H1 (cell line): ENCODE measurements at regions not wholly inside any gene's neighbourhood (a gene's known extent, or its start where the extent isn't known, plus 50 kb on each side); places are given as distances from the start of the nearest gene placed in this dataset.

ENCODE experiments used
- CTCF ChIA-PET: fragments of 300-600 bp; sonication (Branson Sonifier 250); formaldehyde crosslinking; loops from one replicate; lab custom pipeline; 2021; ENCODE audit not compliant: partially characterized antibody; lab: Charles Lee
- POLR2A ChIA-PET: fragments of 300-600 bp; sonication (Branson Sonifier 250); formaldehyde crosslinking; loops from one replicate; lab custom pipeline; 2021; ENCODE audit warnings: inconsistent platforms; ENCODE audit not compliant: partially characterized antibody; lab: Charles Lee
- DNase-seq, 2 experiments: peaks; one replicate each; pipeline versions ENCODE4 v3.0.0 to v3.0.0-alpha.2; 2010 to 2022; ENCODE audit warnings: low spot score in 2 of 2, low read depth in 1 of 2, mixed read lengths in 1 of 2
- FAIRE-seq: peaks from 2 replicates; lab custom pipeline; 2011; peaks lifted over from hg19 to GRCh38; lab: Jason Lieb, UNC
- H2AFZ ChIP-seq: 2 replicates; pipeline ENCODE4 v1.8.1; 2012; ENCODE audit warnings: low read length, inconsistent platforms
- H2AK5ac ChIP-seq: 2 replicates; pipeline ENCODE4 v1.6.1; 2013; ENCODE audit warnings: low read depth, low read length
- H2BK120ac ChIP-seq: replicated peaks from 2 replicates; pipeline ENCODE3; 2013; ENCODE audit warnings: low read depth, low read length, inconsistent platforms
- H2BK12ac ChIP-seq: 2 replicates; pipeline ENCODE4 v1.6.1; 2013; ENCODE audit warnings: low read depth, low read length
- H2BK15ac ChIP-seq: 2 replicates; pipeline ENCODE4 v1.6.1; 2013; ENCODE audit warnings: low read length
- H2BK20ac ChIP-seq: 2 replicates; pipeline ENCODE4 v1.6.1; 2013; ENCODE audit warnings: low read length
- H2BK5ac ChIP-seq: 2 replicates; pipeline ENCODE4 v1.6.1; 2013; ENCODE audit warnings: low read depth, low read length
- H3K14ac ChIP-seq: 2 replicates; pipeline ENCODE4 v1.6.1; 2013; ENCODE audit warnings: inconsistent platforms; ENCODE audit not compliant: insufficient read length
- H3K18ac ChIP-seq: 2 replicates; pipeline ENCODE4 v1.6.1; 2013; ENCODE audit warnings: low read length; ENCODE audit errors: extremely low read depth
- H3K23ac ChIP-seq: 2 replicates; pipeline ENCODE4 v1.6.1; 2013; ENCODE audit warnings: inconsistent platforms; ENCODE audit not compliant: insufficient read length
- H3K23me2 ChIP-seq: 2 replicates; pipeline ENCODE4 v1.6.1; 2013; ENCODE audit warnings: low read depth, low read length
- H3K27ac ChIP-seq: 2 replicates; pipeline ENCODE4 v1.6.1; 2011; ENCODE audit warnings: low read depth, low read length, inconsistent platforms
- H3K27me3 ChIP-seq, 4 experiments: replicated peaks in 1 of 4; 1 replicate in 1 of 4; 2 replicates in 3 of 4; pipeline versions ENCODE4 v1.6.1 to v1.8.1; 2011 to 2013; ENCODE audit warnings: low read length in 3 of 4, mild to moderate bottlenecking in 3 of 4, inconsistent platforms in 2 of 4, mixed read lengths in 2 of 4, moderate library complexity in 1 of 4; ENCODE audit not compliant: control insufficient read depth in 3 of 4, insufficient read depth in 3 of 4; ENCODE audit errors: extremely low read depth in 1 of 4
- H3K36me3 ChIP-seq, 4 experiments: 2 replicates each; pipeline versions ENCODE4 v1.6.1 to v1.8.1; 2011 to 2013; ENCODE audit warnings: mild to moderate bottlenecking in 4 of 4, low read length in 3 of 4, moderate library complexity in 2 of 4, control low read depth in 1 of 4, inconsistent platforms in 1 of 4; ENCODE audit not compliant: insufficient read depth in 4 of 4, control insufficient read depth in 2 of 4
- H3K4ac ChIP-seq: replicated peaks from 2 replicates; pipeline ENCODE3; 2013; ENCODE audit warnings: low read length, low read depth, mixed read lengths, inconsistent platforms; ENCODE audit not compliant: insufficient read length
- H3K4me1 ChIP-seq, 4 experiments: replicated peaks in 1 of 4; 1 replicate in 1 of 4; 2 replicates in 3 of 4; pipeline versions ENCODE4 v1.6.1 to v1.8.1; 2011 to 2013; ENCODE audit warnings: low read length in 3 of 4, inconsistent platforms in 2 of 4, mixed read lengths in 1 of 4; ENCODE audit not compliant: insufficient read depth in 4 of 4, control insufficient read depth in 3 of 4
- H3K4me2 ChIP-seq, 2 experiments: 2 replicates each; pipeline versions ENCODE4 v1.6.1 to v1.8.1; 2011 to 2013; ENCODE audit warnings: low read depth in 2 of 2, low read length in 2 of 2, control low read depth in 1 of 2, inconsistent platforms in 1 of 2, mild to moderate bottlenecking in 1 of 2; ENCODE audit not compliant: insufficient read depth in 1 of 2
- H3K4me3 ChIP-seq, 4 experiments: fragments of 200-600, 300-600 bp in 1 of 4; sonication (generic), shearing (Covaris generic), sonication (Bioruptor Twin) in 1 of 4; 2 replicates each; pipeline versions ENCODE4 v1.5.1 to v1.8.1; 2011 to 2016; ENCODE audit warnings: low read length in 4 of 4, low read depth in 3 of 4, control low read depth in 2 of 4, inconsistent platforms in 2 of 4, mild to moderate bottlenecking in 2 of 4, mixed read lengths in 1 of 4, moderate library complexity in 1 of 4; ENCODE audit not compliant: insufficient read depth in 2 of 4; ENCODE audit errors: extremely low read depth in 1 of 4
- H3K56ac ChIP-seq: replicated peaks from 2 replicates; pipeline ENCODE3; 2013; ENCODE audit warnings: low read depth, mild to moderate bottlenecking, mixed read lengths, low read length, inconsistent platforms; ENCODE audit not compliant: insufficient read length
- H3K79me1 ChIP-seq: 2 replicates; pipeline ENCODE4 v1.6.1; 2013; ENCODE audit warnings: low read depth, low read length, control low read depth
- H3K79me2 ChIP-seq, 2 experiments: 2 replicates each; pipeline versions ENCODE4 v1.6.1 to v1.8.1; 2012 to 2013; ENCODE audit warnings: low read length in 2 of 2, mild to moderate bottlenecking in 2 of 2, inconsistent platforms in 1 of 2; ENCODE audit not compliant: insufficient read depth in 2 of 2, control insufficient read depth in 1 of 2
- H3K9ac ChIP-seq, 4 experiments: replicated peaks in 1 of 4; 1 replicate in 1 of 4; 2 replicates in 3 of 4; pipeline versions ENCODE4 v1.6.1 to v1.8.1; 2011 to 2013; ENCODE audit warnings: low read depth in 3 of 4, low read length in 3 of 4, control low read depth in 2 of 4, mild to moderate bottlenecking in 2 of 4, moderate library complexity in 2 of 4, inconsistent platforms in 1 of 4; ENCODE audit errors: extremely low read depth in 1 of 4
- H3K9me3 ChIP-seq, 2 experiments: 2 replicates each; pipeline versions ENCODE4 v1.6.1 to v1.8.1; 2012 to 2013; ENCODE audit warnings: mild to moderate bottlenecking in 2 of 2, moderate library complexity in 2 of 2, control low read depth in 1 of 2, inconsistent platforms in 1 of 2, low read depth in 1 of 2, low read length in 1 of 2, mixed read lengths in 1 of 2; ENCODE audit not compliant: insufficient read depth in 2 of 2
- H4K20me1 ChIP-seq, 2 experiments: replicated peaks in 1 of 2; 2 replicates each; pipeline versions ENCODE3 to v1.8.1; 2011 to 2013; ENCODE audit warnings: inconsistent platforms in 2 of 2, low read length in 2 of 2, mild to moderate bottlenecking in 1 of 2; ENCODE audit not compliant: insufficient read depth in 2 of 2, control insufficient read depth in 1 of 2
- H4K5ac ChIP-seq: 2 replicates; pipeline ENCODE4 v1.6.1; 2013; ENCODE audit warnings: low read length, low read depth, mixed read lengths, inconsistent platforms; ENCODE audit not compliant: insufficient read length
- H4K8ac ChIP-seq: 2 replicates; pipeline ENCODE4 v1.8.0; 2013; ENCODE audit warnings: mild to moderate bottlenecking, moderate library complexity, low read length, inconsistent platforms; ENCODE audit not compliant: insufficient read depth; ENCODE audit errors: extremely low read depth
- H4K91ac ChIP-seq: replicated peaks from 2 replicates; pipeline ENCODE3; 2013; ENCODE audit warnings: low read length, mixed read lengths, inconsistent platforms; ENCODE audit not compliant: insufficient read length
- BRCA1 ChIP-seq: IDR thresholded peaks from 2 replicates; pipeline ENCODE4 v1.6.1; 2012; ENCODE audit warnings: low read depth, low read length, improper control_type of control experiment
- CTCF ChIP-seq, 3 experiments: IDR thresholded peaks; 1 replicate in 2 of 3; 2 replicates in 1 of 3; pipeline versions ENCODE4 v1.5.1 to v1.6.1; 2011; ENCODE audit warnings: low read length in 3 of 3, mild to moderate bottlenecking in 3 of 3, inconsistent platforms in 2 of 3, low read depth in 1 of 3, moderate library complexity in 1 of 3; ENCODE audit not compliant: insufficient read depth in 1 of 3; ENCODE audit errors: control extremely low read depth in 1 of 3
- E2F6 ChIP-seq: IDR thresholded peaks from 2 replicates; pipeline ENCODE4 v1.6.1; 2012; ENCODE audit warnings: inconsistent platforms
- EP300 ChIP-seq, 2 experiments: IDR thresholded peaks; 1 replicate in 1 of 2; 2 replicates in 1 of 2; pipeline ENCODE4 v1.6.1; 2011 to 2012; ENCODE audit warnings: low read depth in 2 of 2, low read length in 2 of 2, mild to moderate bottlenecking in 2 of 2, borderline replicate concordance in 1 of 2, inconsistent platforms in 1 of 2, moderate library complexity in 1 of 2
- GABPA ChIP-seq: IDR thresholded peaks from 2 replicates; pipeline ENCODE4 v1.6.1; 2011; ENCODE audit warnings: mild to moderate bottlenecking, low read length, moderate library complexity, borderline replicate concordance; ENCODE audit not compliant: insufficient read depth
- GTF2F1 ChIP-seq: IDR thresholded peaks from 2 replicates; pipeline ENCODE4 v1.6.1; 2012; ENCODE audit warnings: low read depth, low read length, improper control_type of control experiment, borderline replicate concordance
- KDM1A ChIP-seq: fragments of 200-600, 300-600 bp; sonication (generic); IDR thresholded peaks from 2 replicates; pipeline ENCODE4 v1.7.1; 2016; ENCODE audit warnings: mild to moderate bottlenecking, low read length, borderline replicate concordance
- RBBP5 ChIP-seq: IDR thresholded peaks from 2 replicates; pipeline ENCODE4 v1.7.1; 2012; ENCODE audit warnings: low read depth, mild to moderate bottlenecking, inconsistent platforms, low read length, moderate library complexity, borderline replicate concordance
- SIX5 ChIP-seq: IDR thresholded peaks from 2 replicates; pipeline ENCODE4 v1.6.1; 2011; ENCODE audit warnings: mild to moderate bottlenecking, low read depth, low read length
- TAF1 ChIP-seq: IDR thresholded peaks from 2 replicates; pipeline ENCODE4 v1.6.1; 2011; ENCODE audit warnings: mild to moderate bottlenecking, low read depth, low read length
- ZNF274 ChIP-seq: IDR thresholded peaks from 2 replicates; pipeline ENCODE4 v1.7.0; 2012; ENCODE audit warnings: low read length, borderline replicate concordance; ENCODE audit errors: extremely low read depth
- WGBS, 2 experiments: shearing (Covaris generic) in 1 of 2; methylation state at CpG; one replicate each; pipeline versions ENCODE4 v1.1.6 to v1.1.7; 2013 to 2015; ENCODE audit warnings: low lambda C conversion rate in 2 of 2, mixed read lengths in 2 of 2, inconsistent platforms in 1 of 2, low coverage in 1 of 2, missing lambda C conversion rate in 1 of 2; ENCODE audit not compliant: insufficient replicate concordance in 2 of 2, insufficient coverage in 1 of 2, insufficient read length in 1 of 2; ENCODE audit errors: extremely low coverage in 1 of 2, missing lambda C conversion rate in 1 of 2; 5-methylcytosine and 5-hydroxymethylcytosine counted together

- Histone ChIP-seq H3K18ac (no peak overlapping the region), H3K4me3 (no peak overlapping the region), H3K27ac (no peak overlapping the region), H3K36me3 (no peaks in the 10 kb centered on the region), H2BK15ac (no peak overlapping the region), H4K8ac (no peak overlapping the region), H3K14ac (no peak overlapping the region), H3K9me3 (no peaks in the 10 kb centered on the region), H2AFZ (no peak overlapping the region), H3K4me2 (no peak overlapping the region), H4K5ac (no peak overlapping the region), H3K23me2 (no peaks in the 10 kb centered on the region), H4K20me1 (no peaks in the 10 kb centered on the region), H4K91ac (no peak overlapping the region), H2BK12ac (no peak overlapping the region), H3K79me1 (no peaks in the 10 kb centered on the region), H2BK120ac (no peak overlapping the region), H2BK5ac (no peak overlapping the region), H3K23ac (no peak overlapping the region), H3K4ac (no peak overlapping the region), H3K79me2 (no peaks in the 10 kb centered on the region), H3K27me3 (no peaks in the 10 kb centered on the region), H3K4me1 (no peaks in the 10 kb centered on the region), H2AK5ac (no peak overlapping the region), H3K9ac (no peak overlapping the region), H3K56ac (no peak overlapping the region), H2BK20ac (no peak overlapping the region)
- DNase-seq: no peak
- ChIA-PET CTCF (interaction anchor here (0.6 kb wide), 1 partner anchor 531 kb away, joined by 4 read pairs; no protein-coding TSS in a partner anchor), POLR2A (no interaction called here)
- no peak for FAIRE-seq
- WGBS, 2 experiments: 86% methylated on average over 1 of the region's 1 CpG; no CpG with 5 or more reads in 1 of the 2 experiments
- TF ChIP-seq GABPA (no peak), KDM1A (no peak), SIX5 (no peak), BRCA1 (no peak), TAF1 (no peak), GTF2F1 (no peak), RBBP5 (no peak), CTCF (IDR thresholded peaks at IDR 0.05; ENCODE audit: control extremely low read depth in 1 of 3, insufficient read depth in 1 of 3, low read depth in 1 of 3, low read length in 3 of 3) (no peak), ZNF274 (no peak), EP300 (IDR thresholded peaks at IDR 0.05; ENCODE audit: borderline replicate concordance in 1 of 2, low read depth in 2 of 2, low read length in 2 of 2) (no peak), E2F6 (no peak)
Observed at GRCh38 chr2:19631871-19632270, 269.9 kb downstream of the TTC32 start.
